H1 (cell line): ENCODE measurements at regions not wholly inside any gene's neighbourhood (a gene's known extent, or its start where the extent isn't known, plus 50 kb on each side); places are given as distances from the start of the nearest gene placed in this dataset.

Source experiments
- CTCF ChIA-PET: fragments of 300-600 bp; sonication (Branson Sonifier 250); formaldehyde crosslinking; loops from one replicate; lab custom pipeline; 2021; ENCODE audit not compliant: partially characterized antibody; lab: Charles Lee
- POLR2A ChIA-PET: fragments of 300-600 bp; sonication (Branson Sonifier 250); formaldehyde crosslinking; loops from one replicate; lab custom pipeline; 2021; ENCODE audit warnings: inconsistent platforms; ENCODE audit not compliant: partially characterized antibody; lab: Charles Lee
- DNase-seq, 2 experiments: peaks; one replicate each; pipeline versions ENCODE4 v3.0.0 to v3.0.0-alpha.2; 2010 to 2022; ENCODE audit warnings: low spot score in 2 of 2, low read depth in 1 of 2, mixed read lengths in 1 of 2
- FAIRE-seq: peaks from 2 replicates; lab custom pipeline; 2011; peaks lifted over from hg19 to GRCh38; lab: Jason Lieb, UNC
- H2AFZ ChIP-seq: 2 replicates; pipeline ENCODE4 v1.8.1; 2012; ENCODE audit warnings: low read length, inconsistent platforms
- H2AK5ac ChIP-seq: 2 replicates; pipeline ENCODE4 v1.6.1; 2013; ENCODE audit warnings: low read depth, low read length
- H2BK120ac ChIP-seq: replicated peaks from 2 replicates; pipeline ENCODE3; 2013; ENCODE audit warnings: low read depth, low read length, inconsistent platforms
- H2BK12ac ChIP-seq: 2 replicates; pipeline ENCODE4 v1.6.1; 2013; ENCODE audit warnings: low read depth, low read length
- H2BK15ac ChIP-seq: 2 replicates; pipeline ENCODE4 v1.6.1; 2013; ENCODE audit warnings: low read length
- H2BK20ac ChIP-seq: 2 replicates; pipeline ENCODE4 v1.6.1; 2013; ENCODE audit warnings: low read length
- H2BK5ac ChIP-seq: 2 replicates; pipeline ENCODE4 v1.6.1; 2013; ENCODE audit warnings: low read depth, low read length
- H3K14ac ChIP-seq: 2 replicates; pipeline ENCODE4 v1.6.1; 2013; ENCODE audit warnings: inconsistent platforms; ENCODE audit not compliant: insufficient read length
- H3K18ac ChIP-seq: 2 replicates; pipeline ENCODE4 v1.6.1; 2013; ENCODE audit warnings: low read length; ENCODE audit errors: extremely low read depth
- H3K23ac ChIP-seq: 2 replicates; pipeline ENCODE4 v1.6.1; 2013; ENCODE audit warnings: inconsistent platforms; ENCODE audit not compliant: insufficient read length
- H3K23me2 ChIP-seq: 2 replicates; pipeline ENCODE4 v1.6.1; 2013; ENCODE audit warnings: low read depth, low read length
- H3K27ac ChIP-seq: 2 replicates; pipeline ENCODE4 v1.6.1; 2011; ENCODE audit warnings: low read depth, low read length, inconsistent platforms
- H3K27me3 ChIP-seq, 4 experiments: replicated peaks in 1 of 4; 1 replicate in 1 of 4; 2 replicates in 3 of 4; pipeline versions ENCODE4 v1.6.1 to v1.8.1; 2011 to 2013; ENCODE audit warnings: low read length in 3 of 4, mild to moderate bottlenecking in 3 of 4, inconsistent platforms in 2 of 4, mixed read lengths in 2 of 4, moderate library complexity in 1 of 4; ENCODE audit not compliant: control insufficient read depth in 3 of 4, insufficient read depth in 3 of 4; ENCODE audit errors: extremely low read depth in 1 of 4
- H3K36me3 ChIP-seq, 4 experiments: 2 replicates each; pipeline versions ENCODE4 v1.6.1 to v1.8.1; 2011 to 2013; ENCODE audit warnings: mild to moderate bottlenecking in 4 of 4, low read length in 3 of 4, moderate library complexity in 2 of 4, control low read depth in 1 of 4, inconsistent platforms in 1 of 4; ENCODE audit not compliant: insufficient read depth in 4 of 4, control insufficient read depth in 2 of 4
- H3K4ac ChIP-seq: replicated peaks from 2 replicates; pipeline ENCODE3; 2013; ENCODE audit warnings: low read length, low read depth, mixed read lengths, inconsistent platforms; ENCODE audit not compliant: insufficient read length
- H3K4me1 ChIP-seq, 4 experiments: replicated peaks in 1 of 4; 1 replicate in 1 of 4; 2 replicates in 3 of 4; pipeline versions ENCODE4 v1.6.1 to v1.8.1; 2011 to 2013; ENCODE audit warnings: low read length in 3 of 4, inconsistent platforms in 2 of 4, mixed read lengths in 1 of 4; ENCODE audit not compliant: insufficient read depth in 4 of 4, control insufficient read depth in 3 of 4
- H3K4me2 ChIP-seq, 2 experiments: 2 replicates each; pipeline versions ENCODE4 v1.6.1 to v1.8.1; 2011 to 2013; ENCODE audit warnings: low read depth in 2 of 2, low read length in 2 of 2, control low read depth in 1 of 2, inconsistent platforms in 1 of 2, mild to moderate bottlenecking in 1 of 2; ENCODE audit not compliant: insufficient read depth in 1 of 2
- H3K4me3 ChIP-seq, 4 experiments: fragments of 200-600, 300-600 bp in 1 of 4; sonication (generic), shearing (Covaris generic), sonication (Bioruptor Twin) in 1 of 4; 2 replicates each; pipeline versions ENCODE4 v1.5.1 to v1.8.1; 2011 to 2016; ENCODE audit warnings: low read length in 4 of 4, low read depth in 3 of 4, control low read depth in 2 of 4, inconsistent platforms in 2 of 4, mild to moderate bottlenecking in 2 of 4, mixed read lengths in 1 of 4, moderate library complexity in 1 of 4; ENCODE audit not compliant: insufficient read depth in 2 of 4; ENCODE audit errors: extremely low read depth in 1 of 4
- H3K56ac ChIP-seq: replicated peaks from 2 replicates; pipeline ENCODE3; 2013; ENCODE audit warnings: low read depth, mild to moderate bottlenecking, mixed read lengths, low read length, inconsistent platforms; ENCODE audit not compliant: insufficient read length
- H3K79me1 ChIP-seq: 2 replicates; pipeline ENCODE4 v1.6.1; 2013; ENCODE audit warnings: low read depth, low read length, control low read depth
- H3K79me2 ChIP-seq, 2 experiments: 2 replicates each; pipeline versions ENCODE4 v1.6.1 to v1.8.1; 2012 to 2013; ENCODE audit warnings: low read length in 2 of 2, mild to moderate bottlenecking in 2 of 2, inconsistent platforms in 1 of 2; ENCODE audit not compliant: insufficient read depth in 2 of 2, control insufficient read depth in 1 of 2
- H3K9ac ChIP-seq, 4 experiments: replicated peaks in 1 of 4; 1 replicate in 1 of 4; 2 replicates in 3 of 4; pipeline versions ENCODE4 v1.6.1 to v1.8.1; 2011 to 2013; ENCODE audit warnings: low read depth in 3 of 4, low read length in 3 of 4, control low read depth in 2 of 4, mild to moderate bottlenecking in 2 of 4, moderate library complexity in 2 of 4, inconsistent platforms in 1 of 4; ENCODE audit errors: extremely low read depth in 1 of 4
- H3K9me3 ChIP-seq, 2 experiments: 2 replicates each; pipeline versions ENCODE4 v1.6.1 to v1.8.1; 2012 to 2013; ENCODE audit warnings: mild to moderate bottlenecking in 2 of 2, moderate library complexity in 2 of 2, control low read depth in 1 of 2, inconsistent platforms in 1 of 2, low read depth in 1 of 2, low read length in 1 of 2, mixed read lengths in 1 of 2; ENCODE audit not compliant: insufficient read depth in 2 of 2
- H4K20me1 ChIP-seq, 2 experiments: replicated peaks in 1 of 2; 2 replicates each; pipeline versions ENCODE3 to v1.8.1; 2011 to 2013; ENCODE audit warnings: inconsistent platforms in 2 of 2, low read length in 2 of 2, mild to moderate bottlenecking in 1 of 2; ENCODE audit not compliant: insufficient read depth in 2 of 2, control insufficient read depth in 1 of 2
- H4K5ac ChIP-seq: 2 replicates; pipeline ENCODE4 v1.6.1; 2013; ENCODE audit warnings: low read length, low read depth, mixed read lengths, inconsistent platforms; ENCODE audit not compliant: insufficient read length
- H4K8ac ChIP-seq: 2 replicates; pipeline ENCODE4 v1.8.0; 2013; ENCODE audit warnings: mild to moderate bottlenecking, moderate library complexity, low read length, inconsistent platforms; ENCODE audit not compliant: insufficient read depth; ENCODE audit errors: extremely low read depth
- H4K91ac ChIP-seq: replicated peaks from 2 replicates; pipeline ENCODE3; 2013; ENCODE audit warnings: low read length, mixed read lengths, inconsistent platforms; ENCODE audit not compliant: insufficient read length
- POU5F1 ChIP-seq: IDR thresholded peaks from 2 replicates; pipeline ENCODE4 v1.6.1; 2011; ENCODE audit warnings: low read depth, mild to moderate bottlenecking, low read length, moderate library complexity
- WGBS, 2 experiments: shearing (Covaris generic) in 1 of 2; methylation state at CpG; one replicate each; pipeline versions ENCODE4 v1.1.6 to v1.1.7; 2013 to 2015; ENCODE audit warnings: low lambda C conversion rate in 2 of 2, mixed read lengths in 2 of 2, inconsistent platforms in 1 of 2, low coverage in 1 of 2, missing lambda C conversion rate in 1 of 2; ENCODE audit not compliant: insufficient replicate concordance in 2 of 2, insufficient coverage in 1 of 2, insufficient read length in 1 of 2; ENCODE audit errors: extremely low coverage in 1 of 2, missing lambda C conversion rate in 1 of 2; 5-methylcytosine and 5-hydroxymethylcytosine counted together

DNA sequence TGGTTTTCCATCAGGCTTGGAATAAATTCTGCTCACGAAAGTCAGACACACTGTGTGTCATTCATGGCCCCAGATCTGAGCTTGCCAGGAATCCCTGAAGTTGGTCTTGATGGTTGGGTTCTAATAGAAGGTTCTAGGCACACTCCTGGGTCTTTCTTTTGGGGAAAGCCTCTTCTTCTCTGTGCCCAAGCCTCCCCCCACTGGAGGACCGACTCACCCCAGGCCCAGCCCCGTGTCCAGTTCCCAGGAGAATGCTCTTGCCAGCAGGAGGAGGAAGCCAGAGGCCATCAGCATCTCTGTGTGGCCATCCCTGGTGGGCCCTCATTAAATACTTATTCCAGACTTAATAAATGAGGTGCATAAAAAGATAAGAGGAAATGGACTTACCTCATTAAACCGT is 548.0 kb downstream of the TCERG1L start (continued):
- no peak for TF ChIP-seq POU5F1

GRCh38 chr10:130764651-130765050 is 546.9 kb downstream of the TCERG1L start:
- no peak for DNase-seq
- H3K79me1 ChIP-seq: no peaks in the 10 kb centered on the region
- ChIA-PET POLR2A (no interaction called here), CTCF (no interaction called here)
- H2BK5ac ChIP-seq: no peak overlapping the region
- H3K4me1 ChIP-seq: no peaks in the 10 kb centered on the region
- no peak overlapping the region for H2BK20ac ChIP-seq
- no peaks in the 10 kb centered on the region for H3K36me3 ChIP-seq
- H2BK12ac ChIP-seq: no peak overlapping the region
- 92% methylated on average over 7 of the region's 7 CpGs; no CpG with 5 or more reads in 1 of the 2 experiments for WGBS, 2 experiments
- H4K8ac ChIP-seq: no peak overlapping the region
- no peak overlapping the region for H2AFZ ChIP-seq
- no peak overlapping the region for H2AK5ac ChIP-seq
- no peak overlapping the region for H3K18ac ChIP-seq
- H2BK120ac ChIP-seq: no peak overlapping the region
- H3K14ac ChIP-seq: no peak overlapping the region
- H3K79me2 ChIP-seq: no peaks in the 10 kb centered on the region
- H3K9ac ChIP-seq: no peak overlapping the region
- FAIRE-seq: no peak
- no peak overlapping the region; the same call in 1 of the 2 replicates for H2BK15ac ChIP-seq
- H3K4me3 ChIP-seq: no peak overlapping the region
- peaks cover 2% of the 10 kb centered on the region; the same call in 1 of the 2 replicates for H3K23me2 ChIP-seq
- H4K5ac ChIP-seq: no peak overlapping the region
- H4K20me1 ChIP-seq: no peaks in the 10 kb centered on the region
- H3K4ac ChIP-seq: no peak overlapping the region
- no peak overlapping the region for H3K4me2 ChIP-seq
- H3K56ac ChIP-seq: no peak overlapping the region
- no peak overlapping the region for H3K27ac ChIP-seq
- H4K91ac ChIP-seq: no peak overlapping the region
- H3K27me3 ChIP-seq: no peaks in the 10 kb centered on the region
- H3K9me3 ChIP-seq: peaks cover 28 to 34% of the 10 kb centered on the region in 2 experiments
- H3K23ac ChIP-seq: no peak overlapping the region
